Liver (tissue), 3 donors: ENCODE measurements at regions not wholly inside any gene's neighbourhood (a gene's known extent, or its start where the extent isn't known, plus 50 kb on each side); places are given as distances from the start of the nearest gene placed in this dataset.

Experiments
- CTCF ChIP-seq: fragments of 150-350 bp; IDR thresholded peaks from 2 replicates; pipeline ENCODE4 v1.5.1; 2017; ENCODE audit warnings: improper control_type of control experiment, low read depth, low read length; ENCODE audit not compliant: missing input control
- EGR1 ChIP-seq, 2 donors: IDR thresholded peaks; 2 replicates each; pipeline ENCODE4 v1.6.1; 2016 to 2018; ENCODE audit warnings: antibody characterized with exemption in 2 of 2, low read depth in 2 of 2
- NR2F2 ChIP-seq: IDR thresholded peaks from 2 replicates; pipeline ENCODE4 v1.6.1; 2016; ENCODE audit warnings: antibody characterized with exemption
- RAD21 ChIP-seq, 2 donors: IDR thresholded peaks; 2 replicates each; pipeline ENCODE4 v1.6.1; 2016; ENCODE audit warnings: antibody characterized with exemption in 2 of 2, mild to moderate bottlenecking in 2 of 2
- donor health status: healthy.
- donor health status: healthy.

- no peak for TF ChIP-seq CTCF
- TF ChIP-seq NR2F2: no peak
- TF ChIP-seq RAD21 (IDR thresholded peaks at IDR 0.05): no peak
- TF ChIP-seq EGR1 (IDR thresholded peaks at IDR 0.05; ENCODE audit: low read depth in 2 of 2): no peak
Observed at GRCh38 chr12:46442738-46443137, 70.2 kb upstream of the SLC38A2 start.
